CD4-positive, alpha-beta T cell treated with Interleukin-15 for 4 hours (primary cell): ENCODE measurements at regions not wholly inside any gene's neighbourhood (a gene's known extent, or its start where the extent isn't known, plus 50 kb on each side); places are given as distances from the start of the nearest gene placed in this dataset.
"Not testable (repeated sequence)": the region's sequence is repeated elsewhere in the genome, so short reads cannot be mapped to it uniquely, and the experiment has no call there.

ENCODE experiments used
- DNase-seq: peaks from one replicate; pipeline ENCODE4 v3.0.0-alpha.2; 2020; ENCODE audit warnings: low spot score

DNA sequence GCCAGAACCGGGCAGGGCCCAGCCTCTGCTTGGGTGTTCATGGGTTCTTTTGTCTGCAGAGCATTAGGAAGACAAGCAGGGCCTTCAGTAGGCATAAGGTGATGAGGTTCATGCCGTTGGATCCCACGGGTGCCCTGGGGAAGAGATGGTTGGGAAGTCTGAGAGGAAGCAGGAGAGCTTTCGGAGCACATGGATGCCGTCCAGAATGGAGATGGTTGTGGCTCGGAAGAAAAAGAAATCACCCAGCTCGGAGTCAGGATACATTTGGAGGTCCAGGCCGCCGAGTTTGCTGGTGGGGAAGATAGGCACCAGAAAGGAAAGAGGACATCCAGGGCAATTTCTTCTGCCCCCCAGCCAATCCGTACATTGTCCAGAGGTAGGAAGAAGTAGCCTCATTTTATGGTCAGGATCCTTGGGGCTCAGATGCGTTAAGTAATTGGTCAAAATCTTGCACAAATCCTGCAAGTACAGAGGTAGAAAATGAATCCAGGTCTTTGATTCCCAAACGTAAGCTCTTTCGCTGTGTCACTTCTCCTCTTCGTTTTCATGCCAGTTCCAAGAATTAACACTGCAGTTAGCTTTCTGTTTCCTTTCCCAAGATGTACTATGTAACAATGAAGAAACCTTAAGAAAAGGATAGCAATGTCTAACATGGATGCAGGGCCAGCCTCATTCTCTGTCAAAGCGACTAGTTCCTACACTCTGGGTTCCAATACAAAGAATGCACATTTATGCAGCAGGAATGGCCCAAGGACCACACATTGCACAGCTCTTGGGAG lies 147.8 kb upstream of the KLF6 start:
- no peak for DNase-seq

DNA sequence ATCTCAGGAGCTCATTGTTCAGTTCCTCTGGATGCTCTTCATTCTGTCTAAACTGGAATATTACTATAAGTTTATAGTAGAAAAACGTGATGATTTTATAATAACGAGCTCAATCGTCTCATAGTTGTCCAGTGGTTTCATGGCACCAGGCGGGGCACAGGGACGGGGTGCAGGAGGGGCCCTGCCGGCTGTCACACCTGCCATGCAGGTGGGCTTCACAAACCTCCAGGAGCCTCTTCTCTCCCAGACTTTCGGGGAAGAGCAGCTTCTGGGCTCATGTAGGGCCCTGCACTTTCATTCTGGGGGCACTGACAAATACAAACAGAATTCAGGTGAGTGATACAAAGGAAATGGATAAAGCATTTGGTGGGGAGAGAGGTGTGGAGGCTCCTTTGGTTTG lies 146.9 kb upstream of the KLF6 start:
- DNase-seq: no peak

DNA sequence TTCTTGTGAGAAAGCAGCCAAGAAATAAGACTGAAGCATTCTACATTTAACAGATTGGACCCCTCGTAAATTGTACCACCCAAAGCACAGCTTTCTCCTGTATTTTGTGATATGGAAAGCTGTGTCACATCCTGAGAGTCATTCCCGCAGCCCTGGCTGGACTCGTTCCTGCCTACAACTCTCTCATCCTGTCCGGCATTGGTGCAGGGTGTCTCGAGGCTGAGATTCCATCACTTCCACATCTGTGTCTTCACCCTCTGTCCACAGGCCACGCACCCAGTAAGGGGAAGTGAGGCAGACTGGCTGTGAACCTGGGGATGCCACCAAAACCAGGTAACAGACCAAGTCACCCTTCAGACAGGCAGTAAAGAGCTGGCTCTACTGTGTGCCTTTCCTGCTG lies 146.2 kb upstream of the KLF6 start:
- no peak for DNase-seq

DNA sequence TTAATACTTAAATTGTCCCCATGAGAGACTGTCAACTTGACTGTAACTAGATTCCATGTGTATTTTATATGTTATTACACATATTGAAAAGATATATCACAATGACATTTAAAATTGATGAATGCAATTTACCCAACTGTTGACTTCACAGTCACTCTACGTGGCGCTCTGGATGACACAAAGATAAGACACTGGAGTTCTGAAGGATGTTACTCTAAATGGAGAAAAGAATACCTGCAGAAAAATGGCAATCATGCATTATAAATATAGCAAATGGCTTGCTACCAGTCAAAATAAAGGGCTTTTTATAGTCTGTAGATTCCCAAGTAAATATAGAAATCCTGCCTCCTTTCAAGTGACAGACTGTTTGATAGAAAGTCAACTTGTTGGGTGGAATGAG lies 143.6 kb upstream of the KLF6 start:
- no peak for DNase-seq

DNA sequence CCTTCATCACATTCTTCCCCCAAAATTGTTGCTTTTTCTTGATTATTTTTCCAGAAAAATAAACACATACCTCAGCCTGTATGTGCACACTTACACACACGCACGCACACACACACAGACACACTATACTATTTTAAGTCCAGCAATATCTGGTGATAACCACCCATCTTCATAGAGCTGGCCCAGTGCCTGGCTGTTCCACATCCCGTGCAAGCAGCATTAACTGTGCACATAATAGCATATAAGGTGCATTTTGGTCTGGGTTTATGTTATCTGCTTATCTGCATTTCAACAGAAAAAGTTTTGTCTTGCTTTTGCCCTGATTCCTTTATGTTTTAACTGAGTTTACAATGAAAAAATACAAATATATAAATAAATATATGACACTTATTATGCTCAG lies 143.1 kb upstream of the KLF6 start:
- no peak for DNase-seq

DNA sequence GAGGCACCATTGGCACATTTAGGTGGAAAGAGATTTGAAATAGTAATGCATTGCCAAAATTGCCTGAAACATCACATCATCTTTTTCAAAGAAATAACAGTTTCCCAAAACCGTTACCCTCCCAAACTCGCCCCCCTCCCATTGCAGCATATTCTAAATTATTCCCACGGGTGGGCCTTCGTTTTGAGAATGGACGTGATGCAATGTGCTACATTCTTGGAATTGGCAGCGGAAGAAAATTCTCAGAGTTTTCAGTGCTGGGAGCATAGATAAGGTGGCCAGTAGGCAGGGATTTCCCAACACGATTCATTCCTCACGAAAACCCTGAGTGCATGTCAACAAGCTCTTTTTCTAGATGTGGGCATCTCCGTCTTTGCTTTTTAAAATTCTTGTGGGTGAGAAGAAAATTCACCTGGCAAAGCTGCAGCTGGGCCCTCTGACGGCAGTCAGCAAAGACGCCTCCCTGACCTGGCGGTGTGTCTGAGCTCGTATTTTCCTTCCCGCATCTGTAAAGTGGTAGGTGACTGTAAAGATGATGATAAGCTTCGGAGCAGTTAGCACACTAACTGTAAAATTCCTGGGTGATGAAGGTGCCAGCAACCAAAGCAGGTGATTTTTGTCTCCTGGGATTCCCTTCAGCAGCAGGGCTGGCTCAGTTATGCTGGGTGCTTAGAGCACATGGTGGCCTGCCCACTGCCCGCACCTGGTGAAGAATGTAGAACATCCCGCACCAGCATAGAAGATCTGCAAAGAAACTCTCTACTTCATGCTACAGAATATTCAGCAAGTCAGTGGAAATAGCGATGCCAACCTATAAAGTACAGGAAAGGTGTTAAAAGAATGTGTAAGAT lies 141.9 kb upstream of the KLF6 start:
- peak; percentile 32 for DNase-seq

DNA sequence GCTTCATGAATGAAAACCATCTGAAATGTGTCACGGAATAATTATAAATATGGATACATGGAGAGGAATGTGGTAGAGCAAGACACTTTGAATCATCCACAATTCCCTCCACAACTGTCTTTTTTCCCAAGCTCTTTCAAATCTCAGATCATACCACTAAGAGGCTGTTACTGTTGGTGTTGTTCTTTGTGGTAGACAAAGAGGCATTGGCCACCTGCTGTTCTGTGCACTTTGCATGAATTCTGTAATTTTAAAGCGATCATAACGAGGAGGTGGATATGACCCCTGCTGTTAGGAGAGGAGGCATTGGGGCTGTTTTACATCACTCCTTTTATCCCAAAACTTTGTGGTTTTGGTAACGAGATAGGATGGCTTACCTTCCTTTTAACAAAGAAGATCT lies 141.2 kb upstream of the KLF6 start:
- no peak for DNase-seq

DNA sequence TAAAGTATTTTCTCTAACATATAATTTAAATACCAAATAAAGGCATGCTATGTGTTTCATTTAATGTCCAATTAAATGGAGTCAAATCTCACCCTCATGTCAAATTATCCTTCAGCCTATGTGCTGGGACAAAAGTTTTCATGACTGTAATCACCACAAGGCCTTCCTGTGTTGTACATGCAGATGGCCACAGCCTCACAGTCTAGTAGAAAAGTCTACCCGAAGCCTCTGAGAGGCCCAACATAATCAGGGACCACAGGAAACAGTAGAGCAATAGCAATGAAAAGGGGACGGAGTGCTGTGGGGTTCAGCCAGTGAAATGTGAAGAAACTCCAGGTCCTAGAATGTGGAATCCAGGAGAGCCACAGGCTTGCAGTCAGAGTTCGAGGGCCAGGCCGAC lies 140.2 kb upstream of the KLF6 start:
- no peak for DNase-seq

DNA sequence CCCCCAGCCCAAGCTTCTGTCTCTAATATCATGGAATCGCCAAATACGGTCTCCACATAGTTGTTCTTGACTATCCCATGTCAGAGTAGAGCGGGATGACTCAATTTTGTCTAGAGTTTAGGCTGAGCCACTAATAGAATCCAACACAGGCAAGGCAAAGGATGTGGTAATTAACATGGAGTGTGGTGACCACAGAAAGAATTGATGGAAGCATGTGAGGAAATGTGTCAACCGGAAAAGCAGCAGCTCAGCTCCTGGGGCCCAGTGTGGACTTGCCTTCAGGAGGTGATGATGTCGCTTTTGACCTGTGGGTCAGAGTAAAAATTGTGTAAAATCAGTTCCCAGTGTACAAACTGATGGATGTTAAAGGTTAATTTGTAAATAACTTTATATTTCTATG lies 139.3 kb upstream of the KLF6 start:
- no peak for DNase-seq

DNA sequence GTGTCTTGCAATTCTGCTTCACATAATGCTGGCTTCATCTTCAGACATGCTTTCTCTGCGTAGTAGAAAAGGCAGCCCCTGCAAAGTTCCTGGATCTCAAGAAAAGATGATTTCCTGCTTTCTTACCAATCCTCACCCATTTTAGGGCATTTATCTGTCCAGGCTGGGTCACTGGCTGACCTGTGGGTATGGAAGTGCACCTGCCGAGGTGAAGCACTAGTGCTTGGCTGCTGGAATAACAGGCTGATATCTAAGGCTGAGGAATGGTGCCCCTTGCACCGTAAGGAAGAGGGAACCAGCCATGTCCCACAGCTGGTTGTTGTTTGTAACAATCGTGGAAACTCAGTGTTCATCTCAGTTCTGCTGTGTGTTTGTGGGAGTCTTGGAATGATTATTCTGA lies 138.0 kb upstream of the KLF6 start:
- DNase-seq: no peak

DNA sequence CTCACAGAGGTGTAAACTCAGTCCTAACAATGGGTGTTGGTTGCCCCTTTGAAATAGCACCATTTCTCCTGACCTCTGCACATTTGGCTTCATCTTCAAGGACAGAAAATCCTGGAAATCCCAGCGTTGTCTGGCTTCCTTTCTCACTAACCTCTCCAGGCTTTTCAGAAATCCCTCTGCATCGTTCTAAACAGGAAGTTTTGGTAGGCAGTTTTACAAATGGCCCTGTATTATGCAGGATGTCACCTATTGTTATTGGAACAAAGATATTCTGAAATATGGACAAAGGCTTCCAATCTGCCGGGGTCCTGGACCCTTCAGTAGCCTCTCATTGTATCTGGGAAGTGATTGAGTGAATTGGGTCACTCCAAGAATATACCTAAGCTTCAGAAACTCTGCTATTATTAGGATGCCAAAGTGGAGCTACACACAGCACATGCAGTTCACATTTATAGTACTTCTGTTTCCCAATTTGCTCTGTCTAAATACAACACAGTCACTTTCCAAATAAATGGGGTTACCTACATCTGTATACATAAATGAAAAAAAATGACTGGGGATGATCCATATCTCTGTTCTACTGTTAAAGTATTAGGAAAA lies 134.8 kb upstream of the KLF6 start:
- DNase-seq: no peak

DNA sequence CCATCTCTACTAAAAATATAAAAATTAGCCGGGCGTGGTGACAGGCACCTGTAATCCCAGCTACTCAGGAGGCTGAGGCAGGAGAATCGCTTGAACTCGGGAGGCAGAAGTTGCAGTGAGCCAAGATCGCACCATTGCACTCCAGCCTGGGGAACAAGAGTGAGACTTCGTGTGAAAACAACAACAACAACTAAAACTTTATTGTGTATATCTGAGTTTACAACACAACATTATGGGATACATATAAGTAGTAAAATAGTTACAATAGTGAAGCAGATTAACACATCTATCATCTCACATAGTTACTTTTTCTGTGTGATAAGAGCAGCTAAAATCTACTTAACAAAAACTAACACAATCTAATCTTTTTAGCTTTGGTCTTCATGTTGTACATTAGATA lies 132.4 kb upstream of the KLF6 start:
- DNase-seq: not testable (repeated sequence)

DNA sequence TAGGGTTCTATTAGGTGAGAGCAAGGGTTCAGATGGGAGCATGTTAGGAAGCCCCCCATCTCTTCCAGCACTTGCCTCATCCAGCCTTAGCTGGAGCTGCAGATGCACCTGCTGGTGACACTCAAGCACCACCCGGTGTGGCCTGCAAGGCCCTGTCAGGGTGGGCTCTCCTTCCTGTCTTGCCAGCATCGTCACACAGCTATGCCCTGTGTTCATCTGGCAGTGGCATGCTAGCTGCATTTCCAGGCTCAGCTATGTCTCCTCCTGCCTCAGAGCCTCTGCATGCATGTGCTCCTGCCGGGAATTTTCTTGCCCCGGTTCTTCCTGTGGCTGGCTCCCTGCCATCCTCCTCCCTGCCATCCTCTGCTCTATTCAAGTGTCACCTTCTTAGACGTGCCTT lies 129.7 kb upstream of the KLF6 start:
- DNase-seq: no peak

DNA sequence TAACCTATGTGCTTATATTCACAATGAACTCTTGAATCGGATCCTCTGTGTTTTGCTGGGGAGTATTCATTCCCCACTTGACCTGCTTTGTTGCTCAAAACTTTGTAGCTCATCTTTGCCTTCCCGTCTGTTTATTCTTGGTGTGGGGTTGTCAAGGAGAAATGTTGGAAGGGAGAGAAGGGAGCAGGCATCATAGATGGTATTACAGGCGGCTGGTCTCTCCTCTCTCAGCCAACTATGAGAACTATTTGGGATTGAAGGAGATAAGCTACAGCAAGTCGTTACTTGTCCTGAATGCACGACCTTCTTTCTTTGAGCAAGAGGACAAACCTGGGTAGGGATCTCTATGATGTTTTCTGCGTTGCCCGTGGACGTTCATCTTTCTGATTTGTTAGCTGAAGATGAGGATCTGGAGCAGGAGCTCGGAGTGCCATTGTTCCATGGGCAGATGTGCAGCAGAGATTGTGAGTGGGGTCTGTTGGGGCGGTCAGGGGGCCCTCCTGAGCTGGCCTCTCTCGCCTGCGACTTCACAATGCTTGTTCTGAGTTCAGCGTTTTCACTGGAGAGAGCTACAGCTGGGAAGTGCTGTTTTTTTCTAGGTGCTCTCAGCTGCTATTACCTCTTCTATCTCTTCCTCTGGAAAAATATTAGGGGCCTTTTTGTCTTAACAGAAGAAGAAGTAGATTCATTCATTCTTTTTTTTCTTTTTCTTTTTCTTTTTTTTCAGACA lies 126.9 kb upstream of the KLF6 start:
- no peak for DNase-seq

DNA sequence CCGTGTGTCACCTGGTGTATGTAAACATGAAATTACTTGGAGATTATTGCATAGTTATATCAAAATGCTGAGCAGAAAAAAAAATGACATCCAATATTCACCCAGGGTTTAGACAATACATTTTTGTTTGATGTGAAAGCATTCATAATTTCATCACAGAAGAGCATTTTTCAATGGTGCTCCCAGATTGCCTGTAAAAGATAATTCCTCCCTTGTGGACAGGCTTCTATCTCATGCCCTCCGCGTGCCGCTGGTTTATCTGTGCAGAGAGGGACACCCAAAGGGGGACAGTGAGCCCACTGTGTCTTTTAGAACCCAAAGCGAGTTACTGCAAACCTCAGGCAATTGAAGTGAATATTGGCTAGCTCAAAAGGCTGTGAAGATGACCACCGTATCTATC lies 126.2 kb upstream of the KLF6 start:
- DNase-seq: no peak

DNA sequence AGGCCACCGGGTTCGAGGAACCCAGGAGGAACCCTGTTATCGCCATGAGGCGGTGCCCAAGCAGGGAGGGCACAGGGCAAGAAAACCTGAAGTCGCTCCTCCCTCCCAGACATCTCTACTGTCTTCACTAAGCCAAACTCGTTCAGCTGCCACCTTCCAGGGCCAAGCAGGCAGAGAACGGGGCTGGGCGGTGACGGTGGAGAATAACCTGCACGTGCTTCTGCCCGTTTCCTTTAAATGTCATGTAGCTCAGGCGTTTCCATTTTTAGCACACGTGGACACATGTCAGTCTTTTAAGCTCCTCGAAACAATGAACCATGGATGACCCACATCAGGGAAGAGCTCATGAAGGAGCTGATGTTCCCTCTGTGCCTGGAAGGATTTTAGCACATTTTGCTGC lies 124.3 kb upstream of the KLF6 start:
- no peak for DNase-seq

DNA sequence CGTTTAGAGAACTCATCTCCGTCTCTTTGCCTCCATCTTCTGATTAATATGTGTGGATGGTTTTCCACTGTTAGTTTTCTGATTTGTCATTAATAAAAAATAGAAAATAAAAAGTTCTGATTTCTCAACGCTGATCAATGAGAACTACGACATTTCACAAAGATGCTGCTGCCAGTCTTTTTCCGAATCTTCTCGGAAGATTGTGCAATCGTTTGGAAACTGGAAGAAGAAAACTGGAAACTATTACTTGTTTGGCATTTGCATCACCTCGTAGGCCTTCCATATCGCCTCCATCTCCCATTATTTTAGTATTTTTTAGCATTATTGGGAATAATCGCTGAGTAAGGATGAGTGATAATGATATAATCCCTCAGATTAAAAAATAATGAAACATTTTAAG lies 123.2 kb upstream of the KLF6 start:
- DNase-seq: no peak

DNA sequence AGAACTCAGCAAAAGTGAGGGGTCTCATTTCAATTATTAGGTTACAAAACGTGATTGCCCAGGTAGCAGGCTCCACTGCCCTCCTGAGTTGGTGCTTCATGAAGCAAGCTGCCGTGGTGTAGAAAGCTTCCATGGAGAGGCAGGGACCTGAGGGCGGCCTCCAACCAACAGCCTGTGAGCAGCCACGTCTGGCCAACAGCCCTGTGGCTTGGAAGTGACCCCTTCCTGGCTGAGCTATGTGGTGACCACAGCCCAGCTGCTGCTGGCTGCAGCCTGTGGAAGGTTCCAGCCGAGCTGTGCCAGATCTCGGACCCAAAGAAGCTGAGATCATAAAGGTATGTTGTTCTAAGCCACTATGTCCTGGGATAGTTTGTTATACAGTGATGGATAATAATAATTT lies 122.5 kb upstream of the KLF6 start:
- no peak for DNase-seq

DNA sequence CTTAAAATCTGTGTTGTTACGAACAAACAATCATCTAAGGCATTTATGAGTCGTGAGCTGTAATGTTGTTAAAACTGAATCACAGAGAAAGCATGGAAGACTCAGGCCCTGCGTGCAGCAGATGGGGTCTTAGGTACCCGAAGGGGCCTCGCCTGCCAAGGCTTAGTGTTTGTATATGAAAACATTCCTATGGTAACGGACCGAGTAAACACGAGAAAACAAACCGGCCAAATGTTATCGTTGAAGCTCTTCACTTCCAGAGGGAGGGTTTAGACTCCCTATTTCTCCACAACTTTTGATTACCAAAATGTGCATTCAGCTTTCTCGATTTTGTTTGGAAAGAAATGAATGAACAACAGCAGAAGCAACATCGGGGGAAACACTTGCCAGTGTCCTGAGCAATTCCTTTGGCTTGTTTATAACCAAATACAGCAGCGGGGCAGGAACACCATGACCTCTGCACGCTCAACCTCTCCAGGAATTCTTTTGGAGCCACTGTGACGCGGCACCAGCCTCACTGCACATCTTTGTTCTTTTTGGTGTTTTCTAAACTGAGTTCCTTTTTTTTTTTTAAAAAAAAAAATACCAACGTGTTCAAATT lies 121.6 kb upstream of the KLF6 start:
- DNase-seq: no peak

DNA sequence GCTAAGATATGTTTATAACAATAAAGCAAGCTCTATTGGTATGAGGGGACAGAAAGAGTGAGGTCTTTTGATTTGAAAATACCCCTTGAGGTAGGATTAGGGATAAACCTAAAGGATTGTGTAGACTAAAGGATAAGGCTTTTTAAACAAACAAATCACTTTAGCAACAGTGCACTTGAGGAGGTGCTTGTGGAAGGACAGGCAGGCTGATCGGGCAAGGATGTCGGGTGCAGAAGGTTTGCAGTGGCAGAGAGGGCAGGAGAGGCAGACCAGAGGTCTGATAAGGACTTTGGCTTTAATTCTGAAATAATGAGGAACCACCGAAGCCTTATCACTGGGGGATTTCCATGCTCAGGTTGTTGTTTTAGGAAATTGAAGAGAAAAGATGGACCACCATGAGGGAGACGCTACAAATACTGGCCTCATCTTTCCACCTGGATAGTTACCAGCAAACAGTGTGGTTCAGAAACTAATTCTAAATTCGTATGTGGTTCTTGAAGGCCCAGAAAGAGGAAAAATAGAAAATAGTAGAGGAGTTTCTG lies 119.5 kb upstream of the KLF6 start:
- DNase-seq: no peak

DNA sequence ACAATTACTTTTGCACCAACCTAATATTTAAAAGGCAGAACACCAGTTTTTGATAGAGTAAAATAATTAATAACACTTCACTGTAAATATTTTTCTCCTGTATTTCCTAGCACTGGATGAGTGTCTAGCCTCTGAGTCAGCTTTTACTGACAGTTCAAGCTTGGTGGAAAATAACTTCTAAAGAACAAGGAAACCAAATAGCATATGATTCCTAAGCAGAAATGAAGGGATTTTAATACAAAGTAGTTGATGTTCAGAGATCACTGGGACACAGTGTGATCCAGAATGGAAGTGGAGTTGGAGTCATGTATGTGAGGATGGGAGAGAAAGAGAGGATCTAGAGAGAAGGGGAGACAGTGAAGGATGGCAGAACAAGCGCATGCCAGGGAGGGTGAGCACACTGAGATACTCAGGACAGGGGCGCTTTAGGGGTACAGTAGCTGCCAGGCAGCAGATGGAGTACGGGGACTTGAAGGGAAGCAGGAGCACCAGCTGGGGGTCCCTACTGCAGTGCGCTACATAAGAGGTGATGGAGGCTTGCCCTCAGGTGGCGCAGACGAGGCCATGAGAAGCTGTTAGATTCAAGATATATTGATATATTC lies 117.9 kb upstream of the KLF6 start:
- no peak for DNase-seq
